Body of pancreas (tissue), 4 donors: ENCODE measurements at regions not wholly inside any gene's neighbourhood (a gene's known extent, or its start where the extent isn't known, plus 50 kb on each side); places are given as distances from the start of the nearest gene placed in this dataset.
"Not testable (repeated sequence)": the region's sequence is repeated elsewhere in the genome, so short reads cannot be mapped to it uniquely, and the experiment has no call there.

Experiments used
- ATAC-seq: fragments of 150-250 bp; one replicate; pipeline ENCODE4 v1.9.1; 2016
- DNase-seq, 4 donors: peaks; one replicate each; pipeline ENCODE4 v3.0.0-alpha.2; 2019
- H3K27ac ChIP-seq, 4 donors: fragments of 200-600 bp; sonication (generic); 1 replicate in 3 of 4; 2 replicates in 1 of 4; pipeline versions ENCODE4 v1.5.1 to v1.6.1; 2016 to 2019; ENCODE audit warnings: mild to moderate bottlenecking in 1 of 4, mixed read lengths in 1 of 4, moderate library complexity in 1 of 4
- H3K27me3 ChIP-seq, 2 donors: fragments of 200-600 bp; sonication (generic); one replicate each; pipeline ENCODE4 v1.6.0; 2016; ENCODE audit warnings: mild to moderate bottlenecking in 1 of 2
- H3K36me3 ChIP-seq, 2 donors: fragments of 200-600 bp; sonication (generic); replicated peaks in 1 of 2; 2 replicates each; pipeline ENCODE4 v1.5.1; 2016; ENCODE audit warnings: low read depth in 2 of 2; ENCODE audit not compliant: insufficient read depth in 1 of 2
- H3K4me1 ChIP-seq: fragments of 200-600 bp; sonication (generic); one replicate; pipeline ENCODE4 v1.6.0; 2016
- H3K4me3 ChIP-seq, 2 donors: fragments of 200-600 bp; sonication (generic); 1 replicate in 1 of 2; 2 replicates in 1 of 2; pipeline ENCODE4 v1.5.1; 2016 to 2019
- H3K9me3 ChIP-seq, 3 donors: fragments of 200-600 bp; sonication (generic); 1 replicate in 2 of 3; 2 replicates in 1 of 3; pipeline ENCODE4 v1.5.1; 2016
- POLR2A ChIP-seq, 3 donors: fragments of 450-650 bp; IDR thresholded peaks; one replicate each; pipeline ENCODE4 v1.6.1; 2016; ENCODE audit warnings: antibody characterized with exemption in 3 of 3, mild to moderate bottlenecking in 2 of 3
- WGBS, 2 donors: methylation state at CpG; one replicate each; pipeline ENCODE4 v1.1.5; 2017; 5-methylcytosine and 5-hydroxymethylcytosine counted together
- intact Hi-C: fragments of 100-400 bp; cut with DNase I; formaldehyde crosslinking; loops from one replicate; pipeline ENCODE4 v1.15.1; 2023
- TF ChIP-seq, protein P1 (sequence below), 7 experiments: fragments of 450-650 bp in 4 of 7; fragments of 200-600 bp in 3 of 7; sonication (generic) in 3 of 7; IDR thresholded peaks; one replicate each; pipeline ENCODE4 v1.5.1; 2016 to 2019; ENCODE audit warnings: antibody characterized with exemption in 7 of 7

DNA sequence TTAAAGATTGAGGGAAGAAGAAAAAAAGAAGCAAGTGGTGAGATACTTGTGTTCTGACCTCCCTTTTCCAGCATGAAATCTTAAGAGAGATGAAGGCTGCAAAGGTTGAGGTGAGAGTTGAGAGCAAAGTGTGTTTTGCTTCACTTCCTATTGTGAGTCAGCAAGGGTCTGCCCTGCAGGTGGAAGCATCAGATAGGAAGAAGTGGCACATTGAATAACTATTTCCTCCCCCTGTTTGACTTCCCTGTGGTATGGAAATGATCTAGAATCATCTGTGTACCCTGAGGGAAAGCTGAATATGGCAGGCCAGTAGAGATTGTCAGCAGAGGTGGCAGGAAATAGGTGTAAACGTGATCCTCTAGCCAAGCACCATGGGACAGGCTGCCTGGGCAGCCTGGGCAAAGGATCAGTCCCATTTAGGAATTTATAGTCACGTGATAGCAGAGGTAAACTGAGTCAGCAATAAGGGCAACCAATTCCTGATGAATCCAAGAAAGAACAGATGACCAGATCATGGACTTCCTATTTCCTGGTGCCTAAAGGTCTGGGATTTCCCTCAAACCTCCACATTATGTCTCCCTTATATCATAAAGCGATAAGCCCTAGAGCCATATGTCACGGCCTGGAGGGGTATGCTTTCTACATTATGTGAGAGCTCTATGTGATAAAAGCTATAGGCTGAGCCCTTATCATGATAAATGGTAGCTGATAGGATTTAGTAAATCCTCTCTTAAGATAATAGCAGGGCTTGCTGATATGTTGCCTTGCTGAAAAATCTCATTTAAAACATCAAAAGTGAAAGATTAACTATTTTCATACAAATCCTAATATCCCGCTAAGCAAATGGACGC lies 287.0 kb downstream of the MDFIC start:
- Histone ChIP-seq H3K4me1 (no peaks in the 10 kb centered on the region), H3K9me3 (peaks cover 0 to 9% (median 0%) of the 10 kb centered on the region in 3 donors), H3K27me3 (no peaks in the 10 kb centered on the region), H3K36me3 (no peaks in the 10 kb centered on the region), H3K4me3 (no peak overlapping the region), H3K27ac (no peak overlapping the region)
- WGBS, 2 donors: 64 to 75% methylated on average over 6 of the region's 6 CpGs
- intact Hi-C loops: no loop called here
- no peak for TF ChIP-seq POLR2A (IDR thresholded peaks at IDR 0.05)
- TF ChIP-seq, protein P1, sequence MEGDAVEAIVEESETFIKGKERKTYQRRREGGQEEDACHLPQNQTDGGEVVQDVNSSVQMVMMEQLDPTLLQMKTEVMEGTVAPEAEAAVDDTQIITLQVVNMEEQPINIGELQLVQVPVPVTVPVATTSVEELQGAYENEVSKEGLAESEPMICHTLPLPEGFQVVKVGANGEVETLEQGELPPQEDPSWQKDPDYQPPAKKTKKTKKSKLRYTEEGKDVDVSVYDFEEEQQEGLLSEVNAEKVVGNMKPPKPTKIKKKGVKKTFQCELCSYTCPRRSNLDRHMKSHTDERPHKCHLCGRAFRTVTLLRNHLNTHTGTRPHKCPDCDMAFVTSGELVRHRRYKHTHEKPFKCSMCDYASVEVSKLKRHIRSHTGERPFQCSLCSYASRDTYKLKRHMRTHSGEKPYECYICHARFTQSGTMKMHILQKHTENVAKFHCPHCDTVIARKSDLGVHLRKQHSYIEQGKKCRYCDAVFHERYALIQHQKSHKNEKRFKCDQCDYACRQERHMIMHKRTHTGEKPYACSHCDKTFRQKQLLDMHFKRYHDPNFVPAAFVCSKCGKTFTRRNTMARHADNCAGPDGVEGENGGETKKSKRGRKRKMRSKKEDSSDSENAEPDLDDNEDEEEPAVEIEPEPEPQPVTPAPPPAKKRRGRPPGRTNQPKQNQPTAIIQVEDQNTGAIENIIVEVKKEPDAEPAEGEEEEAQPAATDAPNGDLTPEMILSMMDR (IDR thresholded peaks at IDR 0.05): no peak
- no peak for ATAC-seq
- DNase-seq: no peak

DNA sequence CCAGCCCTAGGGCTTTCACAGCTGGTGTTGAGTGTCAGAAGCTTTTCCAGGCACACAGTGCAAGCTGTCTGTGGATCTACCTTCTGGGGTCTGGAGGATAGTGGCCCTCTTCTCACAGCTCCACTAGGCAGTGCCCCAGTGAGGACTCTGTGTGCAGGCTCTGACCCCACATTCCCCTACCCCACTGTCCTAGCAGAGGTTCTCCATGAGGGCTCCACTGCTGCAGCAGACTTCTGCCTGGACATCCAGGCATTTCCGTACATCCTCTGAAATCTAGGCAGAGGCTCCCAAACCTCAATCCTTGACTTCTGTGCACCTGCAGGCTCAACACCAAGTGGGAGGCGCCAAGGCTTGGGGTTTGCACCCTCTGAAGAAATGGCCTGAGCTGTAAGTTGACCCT lies 284.5 kb downstream of the MDFIC start:
- intact Hi-C loops, H3K27me3 ChIP-seq, ATAC-seq, H3K9me3 ChIP-seq, H3K4me3 ChIP-seq, H3K36me3 ChIP-seq, H3K4me1 ChIP-seq, H3K27ac ChIP-seq, DNase-seq: not testable (repeated sequence)
- WGBS, 2 donors: 52% methylated on average over 2 of the region's 2 CpGs; no CpG with 5 or more reads in 1 of the 2 donors

DNA sequence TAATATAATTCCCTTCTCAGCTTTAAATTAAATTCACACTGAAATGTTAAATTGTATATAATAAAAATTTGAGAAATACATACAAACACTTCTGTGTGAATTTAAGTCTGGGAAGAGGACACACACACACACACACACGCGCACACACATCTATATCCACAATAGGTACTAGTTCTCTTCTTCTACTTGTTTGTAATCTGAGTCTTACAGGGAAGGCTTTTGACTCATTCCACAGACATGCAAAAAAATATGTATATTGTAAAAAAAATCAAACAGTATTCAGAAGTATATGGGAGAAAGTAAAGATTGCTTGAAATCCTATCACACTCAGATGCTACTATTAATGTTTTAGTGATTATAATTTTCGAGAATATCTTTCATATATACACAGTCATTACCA lies 276.2 kb downstream of the MDFIC start:
- H3K27ac ChIP-seq: no peak overlapping the region
- no peak overlapping the region for H3K4me3 ChIP-seq
- intact Hi-C loops: no loop called here
- TF ChIP-seq, protein P1 (IDR thresholded peaks at IDR 0.05): no peak
- no peak for TF ChIP-seq POLR2A (IDR thresholded peaks at IDR 0.05)
- H3K9me3 ChIP-seq: no peaks in the 10 kb centered on the region
- no peaks in the 10 kb centered on the region for H3K27me3 ChIP-seq
- DNase-seq: no peak
- H3K4me1 ChIP-seq: no peaks in the 10 kb centered on the region
- WGBS, 2 donors: 80 to 83% methylated on average over 3 of the region's 3 CpGs
- no peaks in the 10 kb centered on the region for H3K36me3 ChIP-seq
- ATAC-seq: no peak

DNA sequence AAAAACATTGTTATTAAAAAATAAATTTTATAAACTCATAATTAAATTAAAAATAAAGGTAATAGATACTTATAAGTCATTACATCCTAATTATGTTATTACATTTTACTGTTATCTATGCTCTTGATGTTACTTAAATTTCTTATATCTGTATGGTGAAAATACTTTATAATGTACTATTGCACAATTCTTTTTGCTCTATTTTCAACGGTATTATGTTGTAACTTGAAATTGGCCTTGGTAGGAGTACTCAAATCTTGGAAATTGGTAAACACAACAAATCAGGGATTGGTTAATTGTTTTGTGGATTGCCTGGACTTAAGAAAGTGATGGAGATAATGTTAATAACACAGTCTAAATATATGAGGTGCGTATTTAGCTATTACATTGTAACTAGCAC lies 273.3 kb downstream of the MDFIC start:
- intact Hi-C loops: no loop called here
- DNase-seq: no peak
- no peak overlapping the region for H3K27ac ChIP-seq
- H3K36me3 ChIP-seq: no peaks in the 10 kb centered on the region
- H3K27me3 ChIP-seq: no peaks in the 10 kb centered on the region
- WGBS, 2 donors: 72 to 78% methylated on average over 2 of the region's 2 CpGs
- no peak for TF ChIP-seq POLR2A (IDR thresholded peaks at IDR 0.05)
- TF ChIP-seq, protein P1 (IDR thresholded peaks at IDR 0.05): no peak
- no peak for ATAC-seq
- H3K9me3 ChIP-seq: no peaks in the 10 kb centered on the region
- no peak overlapping the region for H3K4me3 ChIP-seq
- no peaks in the 10 kb centered on the region for H3K4me1 ChIP-seq

DNA sequence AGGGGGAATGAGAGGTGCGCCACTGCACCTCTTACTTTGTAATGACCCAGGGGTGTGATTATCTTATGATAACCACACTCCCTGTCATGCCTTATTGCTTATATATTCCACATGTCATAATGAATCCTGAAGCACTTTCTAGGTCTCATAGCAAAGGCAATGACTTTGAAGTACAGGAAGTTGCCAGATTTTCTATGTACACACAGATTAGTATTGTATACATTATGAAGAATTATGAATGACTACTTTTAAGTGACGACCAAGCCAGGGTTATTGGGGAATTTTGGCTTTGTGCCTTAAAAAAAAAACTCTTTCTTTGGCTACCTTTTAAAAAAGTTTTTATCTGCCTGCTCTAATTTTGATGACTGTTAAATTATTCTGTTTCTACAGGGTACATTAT lies 269.6 kb downstream of the MDFIC start:
- WGBS, 2 donors: 43 to 51% methylated on average over 2 of the region's 2 CpGs
- intact Hi-C loops: no loop called here
- ATAC-seq (no peak), DNase-seq (no peak)
- H3K9me3 ChIP-seq: no peaks in the 10 kb centered on the region
- H3K36me3 ChIP-seq: no peaks in the 10 kb centered on the region
- H3K4me1 ChIP-seq: no peaks in the 10 kb centered on the region
- TF ChIP-seq POLR2A (IDR thresholded peaks at IDR 0.05): no peak
- TF ChIP-seq, protein P1 (IDR thresholded peaks at IDR 0.05): no peak
- H3K4me3 ChIP-seq: no peak overlapping the region
- no peak overlapping the region for H3K27ac ChIP-seq
- H3K27me3 ChIP-seq: no peaks in the 10 kb centered on the region
